Osteoblast (primary cell): ENCODE measurements at regions not wholly inside any gene's neighbourhood (a gene's known extent, or its start where the extent isn't known, plus 50 kb on each side); places are given as distances from the start of the nearest gene placed in this dataset.

ENCODE experiments used
- DNase-seq: peaks from one replicate; pipeline ENCODE4 v3.0.0; 2011; ENCODE audit warnings: low spot score, mixed read lengths; ENCODE audit not compliant: insufficient read length; ENCODE audit errors: missing footprints
- H2AFZ ChIP-seq: 2 replicates; pipeline ENCODE4 v1.6.0; 2011; ENCODE audit warnings: mild to moderate bottlenecking, low read length
- H3K27ac ChIP-seq: 2 replicates; pipeline ENCODE4 v1.5.1; 2011; ENCODE audit warnings: mild to moderate bottlenecking, low read depth, low read length, moderate library complexity
- H3K27me3 ChIP-seq: 2 replicates; pipeline ENCODE4 v1.6.0; 2012; ENCODE audit warnings: mild to moderate bottlenecking, control low read depth, inconsistent platforms, low read length, moderate library complexity; ENCODE audit not compliant: insufficient read depth
- H3K36me3 ChIP-seq: 2 replicates; pipeline ENCODE4 v1.5.1; 2011; ENCODE audit warnings: mild to moderate bottlenecking, low read length, control low read depth, moderate library complexity; ENCODE audit not compliant: insufficient read depth
- H3K4me1 ChIP-seq: 2 replicates; pipeline ENCODE4 v1.5.1; 2011; ENCODE audit warnings: mild to moderate bottlenecking, low read length, control low read depth, moderate library complexity; ENCODE audit not compliant: insufficient read depth
- H3K4me2 ChIP-seq: 2 replicates; pipeline ENCODE4 v1.6.0; 2011; ENCODE audit warnings: mild to moderate bottlenecking, low read length; ENCODE audit not compliant: insufficient read depth
- H3K4me3 ChIP-seq: fragments of 200-600 bp; sonication (generic); 3 replicates; pipeline ENCODE4 v1.5.1; 2012; ENCODE audit warnings: mild to moderate bottlenecking, low read length, inconsistent platforms; ENCODE audit not compliant: insufficient read depth
- H3K79me2 ChIP-seq: 2 replicates; pipeline ENCODE4 v1.6.0; 2012; ENCODE audit warnings: mild to moderate bottlenecking, low read length, control low read depth, inconsistent platforms; ENCODE audit not compliant: insufficient read depth
- H3K9me3 ChIP-seq: 2 replicates; pipeline ENCODE4 v1.5.1; 2011; ENCODE audit warnings: low read depth, low read length, control low read depth
- H4K20me1 ChIP-seq: 2 replicates; pipeline ENCODE4 v1.6.0; 2012; ENCODE audit warnings: mild to moderate bottlenecking, low read length, control low read depth; ENCODE audit not compliant: insufficient read depth
- TF ChIP-seq, protein P1 (sequence below): IDR thresholded peaks from 2 replicates; pipeline ENCODE4 v1.5.1; 2011; ENCODE audit warnings: mild to moderate bottlenecking, low read depth, low read length, moderate library complexity; ENCODE audit errors: extremely low read depth

DNA sequence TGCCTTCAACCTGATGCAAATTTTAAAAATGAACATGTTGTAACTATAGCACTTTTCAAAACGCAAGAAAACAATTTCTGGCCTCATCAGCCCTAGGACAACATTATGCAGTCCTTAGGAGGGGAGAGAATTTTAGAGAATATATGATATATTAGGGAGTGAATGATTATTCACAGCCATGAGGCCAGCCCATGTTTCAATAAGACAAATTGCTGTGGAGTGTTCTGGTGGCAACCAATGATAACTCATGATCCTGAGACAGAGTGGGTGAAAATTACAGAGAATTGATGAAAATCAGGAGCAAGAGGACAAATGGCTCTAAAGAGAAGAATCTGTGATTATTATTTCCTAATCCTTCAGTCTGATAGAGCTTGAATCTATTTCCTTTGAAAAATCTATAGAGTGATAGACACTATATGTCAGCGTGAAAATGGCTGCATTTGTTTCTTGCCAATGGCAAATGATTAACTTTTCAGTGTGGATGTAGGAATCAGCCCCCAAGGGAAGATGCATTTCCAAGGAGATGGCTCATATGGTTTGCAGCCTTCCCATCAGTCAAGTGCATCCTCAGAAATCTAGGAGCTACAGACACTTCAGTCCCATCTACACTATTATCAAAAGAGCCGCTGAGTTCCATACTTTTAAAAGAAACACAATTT lies 761.0 kb upstream of the ARRDC4 start:
- no peak overlapping the region for H3K4me2 ChIP-seq
- no peaks in the 10 kb centered on the region for H3K36me3 ChIP-seq
- H3K27me3 ChIP-seq, result no peaks in the 10 kb centered on the region
- no peaks in the 10 kb centered on the region for H3K79me2 ChIP-seq
- no peaks in the 10 kb centered on the region for H3K4me1 ChIP-seq
- H2AFZ ChIP-seq, result no peak overlapping the region
- no peak for DNase-seq
- TF ChIP-seq, protein P1, sequence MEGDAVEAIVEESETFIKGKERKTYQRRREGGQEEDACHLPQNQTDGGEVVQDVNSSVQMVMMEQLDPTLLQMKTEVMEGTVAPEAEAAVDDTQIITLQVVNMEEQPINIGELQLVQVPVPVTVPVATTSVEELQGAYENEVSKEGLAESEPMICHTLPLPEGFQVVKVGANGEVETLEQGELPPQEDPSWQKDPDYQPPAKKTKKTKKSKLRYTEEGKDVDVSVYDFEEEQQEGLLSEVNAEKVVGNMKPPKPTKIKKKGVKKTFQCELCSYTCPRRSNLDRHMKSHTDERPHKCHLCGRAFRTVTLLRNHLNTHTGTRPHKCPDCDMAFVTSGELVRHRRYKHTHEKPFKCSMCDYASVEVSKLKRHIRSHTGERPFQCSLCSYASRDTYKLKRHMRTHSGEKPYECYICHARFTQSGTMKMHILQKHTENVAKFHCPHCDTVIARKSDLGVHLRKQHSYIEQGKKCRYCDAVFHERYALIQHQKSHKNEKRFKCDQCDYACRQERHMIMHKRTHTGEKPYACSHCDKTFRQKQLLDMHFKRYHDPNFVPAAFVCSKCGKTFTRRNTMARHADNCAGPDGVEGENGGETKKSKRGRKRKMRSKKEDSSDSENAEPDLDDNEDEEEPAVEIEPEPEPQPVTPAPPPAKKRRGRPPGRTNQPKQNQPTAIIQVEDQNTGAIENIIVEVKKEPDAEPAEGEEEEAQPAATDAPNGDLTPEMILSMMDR, result no peak
- H3K9me3 ChIP-seq, result peaks cover 6% of the 10 kb centered on the region
- H4K20me1 ChIP-seq, result no peaks in the 10 kb centered on the region
- H3K27ac ChIP-seq, result no peak overlapping the region
- no peak overlapping the region for H3K4me3 ChIP-seq

DNA sequence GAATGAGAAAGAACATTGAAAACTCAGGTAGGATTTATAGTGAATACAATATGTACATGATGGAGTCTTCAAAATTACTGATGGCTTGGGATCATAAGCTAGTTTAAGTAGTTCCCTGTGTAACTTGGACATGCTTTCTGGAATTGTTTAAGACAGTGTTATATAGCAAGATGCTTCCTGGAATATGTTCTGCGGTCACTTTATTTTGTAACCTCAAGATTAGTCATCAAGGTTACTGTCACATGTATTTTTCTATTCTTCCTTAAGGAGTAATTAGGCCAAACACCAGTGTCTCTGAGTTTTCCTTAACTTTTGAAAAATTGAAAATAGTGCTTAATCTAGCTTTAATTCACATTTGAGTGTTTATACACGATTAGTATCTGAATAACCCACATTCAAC lies 760.3 kb upstream of the ARRDC4 start:
- H3K27ac ChIP-seq, result no peak overlapping the region
- no peak overlapping the region for H3K4me3 ChIP-seq
- peaks cover 6% of the 10 kb centered on the region for H3K9me3 ChIP-seq
- no peaks in the 10 kb centered on the region for H3K79me2 ChIP-seq
- H2AFZ ChIP-seq, result no peak overlapping the region
- no peaks in the 10 kb centered on the region for H3K36me3 ChIP-seq
- H3K4me2 ChIP-seq, result no peak overlapping the region
- no peaks in the 10 kb centered on the region for H3K27me3 ChIP-seq
- no peaks in the 10 kb centered on the region for H4K20me1 ChIP-seq
- TF ChIP-seq, protein P1, result no peak
- H3K4me1 ChIP-seq, result no peaks in the 10 kb centered on the region
- DNase-seq, result no peak

DNA sequence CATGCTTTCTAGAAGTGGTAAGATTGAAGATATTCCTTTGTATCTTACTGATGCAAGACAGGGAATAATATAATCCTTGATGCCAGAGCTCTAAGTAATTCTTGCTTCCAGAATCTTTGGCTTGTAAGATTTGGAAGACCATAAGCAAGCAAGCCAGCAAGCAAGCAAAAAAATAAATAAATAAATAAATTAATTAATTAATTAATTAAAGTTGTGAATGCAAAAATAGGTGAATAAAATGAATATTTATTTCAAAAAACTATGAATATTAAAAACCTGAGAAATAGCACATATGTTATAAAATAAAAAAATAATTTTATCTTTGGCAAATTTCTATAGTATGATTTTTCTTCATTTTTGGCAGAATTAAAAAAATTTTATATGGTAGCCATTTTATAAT lies 750.2 kb upstream of the ARRDC4 start:
- H3K27ac ChIP-seq, result no peak overlapping the region
- H3K27me3 ChIP-seq, result no peaks in the 10 kb centered on the region
- H2AFZ ChIP-seq, result no peak overlapping the region
- no peak for DNase-seq
- no peak overlapping the region for H3K4me3 ChIP-seq
- no peaks in the 10 kb centered on the region for H3K36me3 ChIP-seq
- no peak overlapping the region for H3K4me2 ChIP-seq
- H4K20me1 ChIP-seq, result no peaks in the 10 kb centered on the region
- no peaks in the 10 kb centered on the region for H3K4me1 ChIP-seq
- no peaks in the 10 kb centered on the region for H3K79me2 ChIP-seq
- TF ChIP-seq, protein P1, result no peak
- no peaks in the 10 kb centered on the region for H3K9me3 ChIP-seq

DNA sequence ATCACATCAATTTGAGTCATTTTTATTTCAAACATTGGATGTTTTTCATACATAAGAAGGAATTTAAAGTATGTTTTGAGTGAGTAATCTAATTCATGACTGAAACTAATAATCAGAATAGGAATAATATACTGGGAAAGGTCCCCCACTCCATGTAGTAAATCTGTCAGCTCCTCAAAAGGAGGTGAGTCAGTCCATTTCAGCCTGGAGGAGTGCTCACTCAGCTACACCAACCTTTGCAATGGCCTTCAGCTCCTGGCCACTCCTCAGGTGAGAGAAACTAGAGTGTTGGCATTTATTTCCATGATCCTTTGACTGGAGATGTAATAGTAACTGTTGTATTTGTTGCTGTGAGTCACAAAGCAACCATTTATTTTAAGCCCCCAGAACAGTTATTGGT lies 744.9 kb upstream of the ARRDC4 start:
- H3K27me3 ChIP-seq, result no peaks in the 10 kb centered on the region
- no peak overlapping the region for H2AFZ ChIP-seq
- no peaks in the 10 kb centered on the region for H3K36me3 ChIP-seq
- H3K27ac ChIP-seq, result no peak overlapping the region
- no peak for DNase-seq
- H3K79me2 ChIP-seq, result no peaks in the 10 kb centered on the region
- H3K4me3 ChIP-seq, result no peak overlapping the region
- no peaks in the 10 kb centered on the region for H3K9me3 ChIP-seq
- no peaks in the 10 kb centered on the region for H3K4me1 ChIP-seq
- no peaks in the 10 kb centered on the region for H4K20me1 ChIP-seq
- H3K4me2 ChIP-seq, result no peak overlapping the region
- TF ChIP-seq, protein P1, result no peak
